ENCODE measurements at regions not wholly inside any gene's neighbourhood (a gene's known extent, or its start where the extent isn't known, plus 50 kb on each side); places are given as distances from the start of the nearest gene placed in this dataset.

DNA sequence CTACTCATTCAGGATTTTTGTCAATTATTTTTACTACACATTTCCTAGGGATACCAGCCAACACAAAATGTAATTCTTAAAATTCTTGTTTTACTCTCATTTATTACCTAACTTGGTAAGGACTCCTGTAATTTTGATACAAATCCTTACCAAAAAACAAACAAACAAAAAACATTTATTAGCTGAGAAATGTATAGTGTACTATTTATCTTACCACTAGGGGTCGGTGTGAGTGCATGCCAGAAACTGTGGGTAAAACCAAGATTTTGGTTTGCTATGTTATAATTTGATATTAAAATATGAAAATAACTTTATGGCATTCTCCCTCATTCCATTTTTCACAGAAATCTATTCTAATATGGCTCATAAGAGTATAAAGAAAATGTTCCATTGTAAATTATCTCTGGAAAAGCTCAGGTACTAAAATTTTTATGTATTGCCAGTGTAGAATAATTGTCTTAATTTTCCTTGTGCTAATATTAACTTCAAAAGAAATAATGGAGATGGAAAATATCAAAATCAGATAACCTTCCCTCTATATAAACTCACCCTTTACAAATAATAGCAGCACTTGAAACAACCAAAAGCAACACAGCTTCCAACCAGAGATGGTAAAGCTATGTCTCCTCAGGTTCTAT is 290.8 kb upstream of the PCDH15 start:
- peak; percentile 62 for DNase-seq

DNA sequence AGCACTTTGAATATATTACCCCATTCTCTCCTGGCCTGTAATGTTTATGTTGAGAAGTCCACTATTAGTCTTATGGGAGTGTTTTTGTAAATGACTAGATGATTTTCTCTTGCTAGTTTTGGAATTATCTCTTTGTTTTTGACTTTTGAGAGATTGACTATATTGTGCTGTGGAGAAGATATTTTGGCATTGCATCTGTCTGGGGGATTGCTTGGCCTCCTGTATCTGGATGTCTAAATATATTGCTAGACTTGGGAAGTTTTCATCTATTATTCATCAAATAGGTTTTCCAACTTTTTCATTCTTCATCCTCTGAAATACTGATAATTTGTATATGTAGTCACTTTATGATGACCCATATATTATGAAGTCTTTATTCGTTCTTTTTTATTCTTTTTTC is 277.1 kb upstream of the PCDH15 start:
- no peak for DNase-seq

GRCh38 chr10:55065185-55065584 is 264.2 kb upstream of the PCDH15 start:
- no peak for DNase-seq

GRCh38 chr10:55063811-55064210 is 262.8 kb upstream of the PCDH15 start:
- no peak for DNase-seq

GRCh38 chr10:55062349-55062748 is 261.3 kb upstream of the PCDH15 start:
- no peak for DNase-seq

DNA sequence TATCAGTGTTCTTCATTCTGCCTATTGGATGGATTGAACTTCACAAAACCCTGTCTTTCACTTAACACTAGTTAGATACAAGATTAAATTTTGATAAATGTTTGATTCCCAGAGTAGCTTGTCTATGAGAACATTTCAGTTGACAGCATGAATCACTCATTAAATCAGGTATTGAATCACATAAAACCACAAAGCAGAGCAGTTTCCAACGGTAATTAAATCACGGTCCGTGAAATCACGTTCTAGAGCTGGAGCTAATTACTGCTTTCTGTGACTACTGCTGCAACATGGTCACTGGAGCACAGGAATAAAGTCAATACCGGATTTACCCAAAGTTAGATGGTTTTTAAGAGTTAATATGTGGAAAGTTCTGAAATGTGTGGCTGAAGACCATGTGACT is 257.8 kb upstream of the PCDH15 start:
- no peak for DNase-seq

- DNase-seq, result no peak
Measured at GRCh38 chr10:55051515-55051914, 250.5 kb upstream of the PCDH15 start.

GRCh38 chr10:55048830-55049498 is 247.9 kb upstream of the PCDH15 start:
- no peak for DNase-seq

DNA sequence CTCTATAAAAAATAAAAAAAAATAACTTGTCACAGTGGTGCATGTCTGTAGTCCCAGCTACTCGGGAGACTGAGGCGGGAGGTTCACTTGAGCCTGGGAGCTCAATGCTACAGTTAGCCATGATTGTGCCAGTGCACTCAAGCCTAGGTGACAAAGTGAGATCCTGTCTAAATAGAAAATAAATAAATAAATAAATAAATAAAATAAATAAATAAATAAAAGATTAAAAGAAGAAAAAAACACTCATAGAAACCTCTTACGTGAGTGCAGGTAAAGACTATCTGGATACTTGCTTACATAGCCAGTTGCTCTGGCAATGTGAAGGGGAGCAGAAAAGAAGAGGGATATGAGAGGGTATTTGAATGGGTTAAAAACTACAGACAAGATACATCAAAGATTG is 242.5 kb upstream of the PCDH15 start:
- DNase-seq, result no peak

DNA sequence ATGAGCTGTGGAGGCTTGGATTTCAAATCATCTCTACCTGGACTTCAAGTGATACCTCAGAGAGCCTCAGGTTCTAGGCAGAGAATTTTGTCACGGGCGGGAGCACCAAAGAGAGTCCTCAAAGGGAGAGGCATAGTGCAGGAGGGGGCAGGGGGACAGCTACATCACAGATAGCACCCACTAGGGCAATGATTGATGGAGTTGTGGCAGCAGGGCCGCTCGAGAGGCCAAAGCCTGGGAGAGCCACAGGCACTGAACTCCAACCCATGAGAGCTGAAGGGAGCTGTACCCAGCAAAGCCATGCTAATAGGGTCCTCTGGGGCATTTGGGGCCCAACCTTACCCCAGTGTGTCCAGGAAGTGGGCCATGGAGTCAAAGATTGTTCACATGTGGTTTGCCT is 232.0 kb upstream of the PCDH15 start:
- no peak for DNase-seq

- DNase-seq, result peak; percentile 83
Measured at GRCh38 chr10:55024713-55025112, 223.7 kb upstream of the PCDH15 start.

DNA sequence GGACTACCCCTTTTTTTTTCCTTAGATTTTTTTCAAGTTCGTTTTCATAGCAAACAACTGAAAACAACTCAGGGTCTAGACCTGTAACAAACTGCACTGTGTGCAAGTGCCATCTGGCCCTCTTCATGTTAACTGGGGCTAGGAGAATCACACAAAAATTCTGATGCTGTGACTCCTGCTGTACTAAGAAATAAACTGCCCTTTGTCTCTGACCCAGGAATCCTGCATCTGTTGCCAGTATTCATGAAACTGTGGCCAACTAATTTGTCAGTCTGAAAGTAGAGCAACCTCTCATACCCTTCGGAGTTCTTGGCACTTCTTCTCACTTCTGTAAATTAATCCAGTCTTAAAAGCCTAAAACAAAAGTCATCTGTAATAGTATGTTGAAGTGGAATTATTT is 218.4 kb upstream of the PCDH15 start:
- DNase-seq, result no peak

GRCh38 chr10:55013318-55013717 is 212.3 kb upstream of the PCDH15 start:
- DNase-seq, result no peak

- DNase-seq, result no peak
Measured at GRCh38 chr10:55002420-55002819, 201.4 kb upstream of the PCDH15 start.

DNA sequence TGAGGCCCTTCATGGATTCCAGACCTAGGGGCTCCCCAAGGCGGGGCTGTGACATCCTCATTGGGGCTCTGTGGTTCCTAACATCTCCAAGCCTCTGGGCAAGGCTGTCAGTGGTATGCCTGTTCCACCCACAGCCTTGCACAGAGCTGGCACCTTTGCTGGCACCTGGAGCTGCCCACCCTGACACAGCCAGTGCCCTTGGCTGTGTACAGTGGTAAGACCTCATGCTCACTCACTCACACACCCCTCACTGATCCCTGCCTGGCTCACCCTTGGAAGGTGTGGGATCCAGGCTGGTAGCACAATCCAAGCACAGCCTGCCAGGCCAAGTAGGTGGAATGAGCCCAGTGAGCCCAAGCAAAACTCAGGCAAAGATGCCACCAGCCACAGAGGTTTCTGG is 200.4 kb upstream of the PCDH15 start:
- DNase-seq, result no peak

DNA sequence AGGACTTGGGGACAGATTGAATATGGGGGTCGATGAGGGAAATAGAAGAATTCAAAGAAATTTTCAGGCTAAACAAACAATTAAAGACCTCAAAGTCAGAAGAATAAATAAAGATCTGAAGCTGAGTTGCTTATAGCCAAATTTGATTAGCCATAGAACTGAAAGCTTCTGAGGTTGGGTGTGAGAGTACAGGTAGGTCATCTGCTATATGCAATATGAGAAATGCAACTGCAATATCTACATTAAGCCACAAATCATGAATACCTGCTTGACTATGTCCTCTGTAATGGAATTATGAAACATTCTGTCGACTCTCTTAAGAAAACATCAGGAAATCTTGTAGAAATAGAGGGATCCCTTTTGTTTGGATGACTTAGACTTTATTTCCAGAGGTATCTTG is 192.1 kb upstream of the PCDH15 start:
- DNase-seq, result no peak

GRCh38 chr10:54985732-54986131 is 184.7 kb upstream of the PCDH15 start:
- peak; percentile 79 for DNase-seq

- DNase-seq, result no peak
Measured at GRCh38 chr10:54983255-54983654, 182.2 kb upstream of the PCDH15 start.

DNA sequence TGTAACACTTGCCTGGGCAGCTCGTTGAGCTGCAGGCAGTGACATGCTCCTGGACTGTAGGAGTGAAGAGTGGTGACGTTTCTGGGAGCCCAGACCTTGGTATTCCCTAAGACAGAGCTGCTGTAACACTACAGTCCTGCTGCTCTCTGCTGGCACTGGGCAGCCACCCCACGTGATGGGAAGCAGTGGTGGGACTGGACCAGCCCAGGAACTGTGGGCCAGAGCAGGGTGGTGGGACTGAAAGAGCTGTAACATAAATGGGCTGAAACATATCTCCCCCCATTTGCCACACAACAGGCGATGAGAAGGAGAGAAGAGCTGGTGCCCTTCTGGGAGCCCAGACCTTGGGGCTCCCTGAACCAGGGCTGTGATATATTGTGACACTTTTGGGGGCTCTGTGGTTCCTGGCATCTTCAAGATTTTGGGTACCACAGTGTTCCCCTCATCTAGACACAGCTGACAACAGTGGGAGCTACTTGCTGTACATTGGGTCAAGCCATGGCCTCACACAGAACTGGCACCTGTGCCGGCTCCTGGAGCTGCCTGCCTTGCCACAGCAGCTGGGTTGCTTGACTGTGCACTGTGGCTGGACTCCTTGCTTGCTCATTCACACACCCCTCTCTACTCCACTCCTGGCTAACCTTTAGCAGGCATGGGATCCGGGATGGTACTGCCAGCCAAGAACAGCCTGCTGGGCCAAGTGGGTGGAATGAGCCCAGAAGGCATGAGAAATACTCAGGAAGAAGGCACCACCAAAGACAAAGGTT is 161.3 kb upstream of the PCDH15 start:
- no peak for DNase-seq

GRCh38 chr10:54961040-54961439 is 160.0 kb upstream of the PCDH15 start:
- no peak for DNase-seq

DNA sequence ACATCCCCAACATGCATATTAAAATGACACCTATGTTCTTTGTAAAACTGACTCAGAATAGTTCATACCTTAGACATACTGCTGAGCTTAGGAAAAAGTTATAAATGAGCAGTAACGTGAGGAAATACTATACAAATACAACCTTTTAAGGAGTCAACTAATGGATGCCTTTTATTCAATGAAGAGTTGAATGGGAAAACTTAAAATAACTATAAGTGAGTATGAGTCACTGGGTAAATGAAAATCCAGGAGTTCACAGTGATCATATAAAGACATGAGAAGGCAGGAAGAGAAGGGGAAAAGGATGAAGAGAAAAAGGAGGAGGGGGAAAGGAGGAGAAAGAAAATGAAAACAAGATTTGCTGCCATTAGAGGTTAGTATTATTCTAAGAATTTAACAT is 157.8 kb upstream of the PCDH15 start:
- DNase-seq, result no peak

- DNase-seq, result no peak
Measured at GRCh38 chr10:54947605-54948004, 146.6 kb upstream of the PCDH15 start.

GRCh38 chr10:54940418-54940817 is 139.4 kb upstream of the PCDH15 start:
- peak; percentile 23 for DNase-seq

DNA sequence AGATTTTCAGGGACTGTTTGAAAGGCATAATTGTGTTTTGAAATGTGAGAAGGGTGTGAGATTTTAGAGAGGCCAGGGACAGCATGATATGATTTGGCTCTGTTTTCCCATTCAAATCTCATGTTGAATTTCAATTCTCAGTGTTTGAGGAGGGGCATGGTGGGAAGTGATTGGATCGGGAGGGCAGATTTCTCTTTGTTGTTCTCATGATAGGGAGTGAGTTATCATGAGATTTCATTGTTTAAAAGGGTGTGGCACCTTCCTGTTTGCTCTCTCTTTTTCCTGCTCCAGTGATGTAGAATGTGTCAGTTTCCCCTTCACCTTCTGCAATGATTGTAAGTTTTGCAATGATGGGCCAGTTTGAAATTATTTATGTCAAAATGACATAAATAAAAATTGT is 113.0 kb upstream of the PCDH15 start:
- DNase-seq, result no peak
